ENCODE measurements at regions not wholly inside any gene's neighbourhood (a gene's known extent, or its start where the extent isn't known, plus 50 kb on each side); places are given as distances from the start of the nearest gene placed in this dataset.

DNA sequence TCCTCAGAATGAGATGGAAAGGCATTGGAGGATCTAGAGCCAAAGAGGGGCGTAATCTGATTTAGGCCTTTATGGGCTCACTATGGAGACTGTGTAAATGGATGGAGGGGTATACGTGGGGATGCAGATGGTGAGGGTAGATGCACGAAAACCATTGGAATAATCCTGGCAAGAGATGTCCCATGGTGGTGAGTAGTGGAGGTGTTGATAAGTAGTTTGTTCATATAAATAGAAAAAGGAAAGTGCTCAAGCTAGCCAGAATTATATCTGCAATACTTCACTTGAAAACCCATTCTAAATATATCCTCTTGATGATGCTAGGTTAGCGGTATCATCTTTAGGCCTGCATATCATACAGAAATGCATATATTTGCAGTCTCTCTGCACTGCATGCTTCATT lies 459.7 kb downstream of the CDH2 start:
- Histone ChIP-seq H3K9me3 (ENCODE audit: control insufficient read depth, low read length) (no peaks in the 10 kb centered on the region), H3K4me2 (ENCODE audit: low read length) (no peak overlapping the region), H3K79me2 (no peaks in the 10 kb centered on the region), H3K27me3 (ENCODE audit: control insufficient read depth, insufficient read depth, low read length) (no peaks in the 10 kb centered on the region), H3K4me1 (peaks cover 15% of the 10 kb centered on the region), H3K36me3 (ENCODE audit: control insufficient read depth, insufficient read depth, low read length) (no peaks in the 10 kb centered on the region), H3K4me3 (ENCODE audit: low read depth, low read length) (no peak overlapping the region), H2AFZ (no peak overlapping the region), H3K9ac (no peak overlapping the region), H3K27ac (no peak overlapping the region)
- TF ChIP-seq, protein P1, sequence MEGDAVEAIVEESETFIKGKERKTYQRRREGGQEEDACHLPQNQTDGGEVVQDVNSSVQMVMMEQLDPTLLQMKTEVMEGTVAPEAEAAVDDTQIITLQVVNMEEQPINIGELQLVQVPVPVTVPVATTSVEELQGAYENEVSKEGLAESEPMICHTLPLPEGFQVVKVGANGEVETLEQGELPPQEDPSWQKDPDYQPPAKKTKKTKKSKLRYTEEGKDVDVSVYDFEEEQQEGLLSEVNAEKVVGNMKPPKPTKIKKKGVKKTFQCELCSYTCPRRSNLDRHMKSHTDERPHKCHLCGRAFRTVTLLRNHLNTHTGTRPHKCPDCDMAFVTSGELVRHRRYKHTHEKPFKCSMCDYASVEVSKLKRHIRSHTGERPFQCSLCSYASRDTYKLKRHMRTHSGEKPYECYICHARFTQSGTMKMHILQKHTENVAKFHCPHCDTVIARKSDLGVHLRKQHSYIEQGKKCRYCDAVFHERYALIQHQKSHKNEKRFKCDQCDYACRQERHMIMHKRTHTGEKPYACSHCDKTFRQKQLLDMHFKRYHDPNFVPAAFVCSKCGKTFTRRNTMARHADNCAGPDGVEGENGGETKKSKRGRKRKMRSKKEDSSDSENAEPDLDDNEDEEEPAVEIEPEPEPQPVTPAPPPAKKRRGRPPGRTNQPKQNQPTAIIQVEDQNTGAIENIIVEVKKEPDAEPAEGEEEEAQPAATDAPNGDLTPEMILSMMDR (IDR thresholded peaks at IDR 0.05), result no peak

DNA sequence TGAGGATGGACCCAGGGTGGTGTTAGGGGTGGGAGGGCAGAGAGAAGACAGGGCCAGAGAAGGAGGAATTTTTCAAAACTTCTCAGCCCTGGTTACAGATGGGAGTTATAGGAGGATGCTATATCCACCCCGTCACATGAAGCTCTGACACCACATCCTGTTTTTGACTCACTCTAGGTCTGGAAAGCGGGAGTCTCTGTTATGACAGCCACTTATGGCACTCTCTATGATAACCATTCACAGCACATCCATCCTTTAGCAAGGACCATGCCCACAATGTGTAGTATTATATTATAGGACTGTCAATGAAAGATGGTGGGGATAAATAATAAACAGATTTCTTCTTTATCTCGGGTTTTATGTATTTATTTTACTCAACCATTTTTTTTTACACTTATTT lies 461.2 kb downstream of the CDH2 start:
- H3K36me3 ChIP-seq (ENCODE audit: control insufficient read depth, insufficient read depth, low read length), result no peaks in the 10 kb centered on the region
- H3K27ac ChIP-seq, result no peak overlapping the region
- no peaks in the 10 kb centered on the region for H3K9me3 ChIP-seq (ENCODE audit: control insufficient read depth, low read length)
- H3K4me2 ChIP-seq (ENCODE audit: low read length), result no peak overlapping the region
- H3K79me2 ChIP-seq, result no peaks in the 10 kb centered on the region
- TF ChIP-seq, protein P1 (IDR thresholded peaks at IDR 0.05), result no peak
- H3K4me3 ChIP-seq (ENCODE audit: low read depth, low read length), result no peak overlapping the region
- no peak overlapping the region for H3K9ac ChIP-seq
- peaks cover 25% of the 10 kb centered on the region for H3K4me1 ChIP-seq
- H3K27me3 ChIP-seq (ENCODE audit: control insufficient read depth, insufficient read depth, low read length), result no peaks in the 10 kb centered on the region
- H2AFZ ChIP-seq, result no peak overlapping the region

DNA sequence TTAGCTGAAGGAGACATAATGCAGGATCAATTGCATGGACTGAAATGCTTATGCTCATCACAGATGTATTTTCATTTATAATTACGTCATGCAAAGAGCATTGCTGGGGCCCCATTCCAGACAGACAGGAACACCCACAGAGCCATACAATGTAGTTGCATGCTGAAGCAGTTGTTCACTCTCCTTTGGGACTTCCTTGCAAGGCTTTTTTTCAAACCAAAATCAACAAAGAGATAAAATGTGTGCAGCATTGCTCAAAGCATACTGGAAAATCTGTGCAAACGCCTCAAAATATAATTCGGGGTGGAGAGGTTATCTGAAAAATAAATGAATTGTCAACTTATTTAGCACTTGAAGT lies 463.2 kb downstream of the CDH2 start:
- Histone ChIP-seq H3K9me3 (ENCODE audit: control insufficient read depth, low read length) (no peaks in the 10 kb centered on the region), H3K36me3 (ENCODE audit: control insufficient read depth, insufficient read depth, low read length) (no peaks in the 10 kb centered on the region), H3K27ac (no peak overlapping the region), H3K4me2 (ENCODE audit: low read length) (no peak overlapping the region), H2AFZ (no peak overlapping the region), H3K27me3 (ENCODE audit: control insufficient read depth, insufficient read depth, low read length) (no peaks in the 10 kb centered on the region), H3K4me3 (ENCODE audit: low read depth, low read length) (no peak overlapping the region), H3K79me2 (no peaks in the 10 kb centered on the region), H3K9ac (no peak overlapping the region), H3K4me1 (peaks cover 25% of the 10 kb centered on the region)
- TF ChIP-seq, protein P1 (IDR thresholded peaks at IDR 0.05), result no peak

DNA sequence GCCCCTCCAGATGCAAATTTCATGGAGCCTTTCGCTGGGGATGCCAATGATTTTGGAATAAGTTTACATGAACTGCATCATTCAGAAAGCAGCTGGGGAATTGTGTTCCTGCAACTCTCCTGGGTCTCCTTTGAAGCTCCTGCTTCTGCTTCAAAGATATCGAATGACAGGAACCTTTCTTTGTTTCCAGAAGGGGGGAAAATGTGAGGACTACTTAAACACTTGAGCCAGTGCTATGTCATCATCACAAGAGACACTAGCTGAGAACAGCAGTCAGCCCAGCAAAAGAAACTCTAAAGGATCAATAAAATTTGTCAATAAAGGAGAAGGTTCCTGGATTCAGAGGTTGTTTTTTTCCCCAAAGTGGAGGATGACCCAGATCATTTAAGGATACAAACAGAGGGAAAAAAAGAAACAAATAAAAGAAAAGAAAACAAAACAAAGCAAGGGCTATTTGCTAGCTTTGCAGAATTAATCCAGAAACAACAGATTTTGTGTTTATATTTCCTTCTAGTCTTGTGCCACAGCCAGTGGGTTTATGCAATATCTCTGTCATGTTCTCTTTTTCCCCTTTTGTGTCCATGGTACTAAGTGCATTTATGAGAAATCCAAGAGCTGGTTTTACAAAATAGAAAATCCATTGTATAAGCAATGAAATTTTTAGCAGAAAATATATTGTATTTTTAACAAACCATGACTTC lies 463.7 kb downstream of the CDH2 start:
- H3K27me3 ChIP-seq (ENCODE audit: control insufficient read depth, insufficient read depth, low read length), result no peaks in the 10 kb centered on the region
- peak overlapping the region; percentile 18 for H2AFZ ChIP-seq
- no peak overlapping the region for H3K27ac ChIP-seq
- no peaks in the 10 kb centered on the region for H3K79me2 ChIP-seq
- TF ChIP-seq, protein P1 (IDR thresholded peaks at IDR 0.05), result no peak
- H3K4me3 ChIP-seq (ENCODE audit: low read depth, low read length), result no peak overlapping the region
- peaks cover 25% of the 10 kb centered on the region for H3K4me1 ChIP-seq
- no peak overlapping the region for H3K4me2 ChIP-seq (ENCODE audit: low read length)
- H3K9ac ChIP-seq, result no peak overlapping the region
- H3K36me3 ChIP-seq (ENCODE audit: control insufficient read depth, insufficient read depth, low read length), result no peaks in the 10 kb centered on the region
- no peaks in the 10 kb centered on the region for H3K9me3 ChIP-seq (ENCODE audit: control insufficient read depth, low read length)

DNA sequence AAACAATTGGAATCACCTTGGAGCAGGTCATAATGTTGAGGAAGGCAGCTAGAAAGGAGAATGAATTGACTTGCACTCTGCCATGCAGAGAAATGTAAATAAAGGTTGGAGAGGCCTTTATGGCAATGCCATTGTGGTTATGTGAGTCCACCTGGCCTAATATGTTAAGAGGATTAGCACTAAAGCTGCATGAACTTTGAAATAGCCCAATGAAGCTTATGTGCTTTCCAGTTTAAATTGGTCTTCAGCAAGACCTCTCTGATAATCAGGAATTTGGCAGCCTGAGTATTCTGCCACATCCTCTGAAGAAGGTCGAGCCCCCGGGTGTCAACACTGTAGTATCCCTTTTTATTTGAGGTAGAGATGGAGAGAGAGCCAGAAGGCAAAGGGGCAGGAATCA lies 464.9 kb downstream of the CDH2 start:
- no peaks in the 10 kb centered on the region for H3K27me3 ChIP-seq (ENCODE audit: control insufficient read depth, insufficient read depth, low read length)
- H3K79me2 ChIP-seq, result no peaks in the 10 kb centered on the region
- no peak overlapping the region for H3K4me2 ChIP-seq (ENCODE audit: low read length)
- no peak overlapping the region for H3K4me3 ChIP-seq (ENCODE audit: low read depth, low read length)
- no peak overlapping the region for H3K9ac ChIP-seq
- H3K27ac ChIP-seq, result peak overlapping the region; percentile 1
- H2AFZ ChIP-seq, result peak overlapping the region; percentile 30
- TF ChIP-seq, protein P1 (IDR thresholded peaks at IDR 0.05), result no peak
- no peaks in the 10 kb centered on the region for H3K36me3 ChIP-seq (ENCODE audit: control insufficient read depth, insufficient read depth, low read length)
- no peaks in the 10 kb centered on the region for H3K9me3 ChIP-seq (ENCODE audit: control insufficient read depth, low read length)
- peaks cover 25% of the 10 kb centered on the region for H3K4me1 ChIP-seq

Data from parathyroid adenoma (tissue), 2 donors.